Esophagus squamous epithelium (tissue), 5 donors: ENCODE measurements at regions not wholly inside any gene's neighbourhood (a gene's known extent, or its start where the extent isn't known, plus 50 kb on each side); places are given as distances from the start of the nearest gene placed in this dataset.
"Not testable (repeated sequence)": the region's sequence is repeated elsewhere in the genome, so short reads cannot be mapped to it uniquely, and the experiment has no call there.

ENCODE experiments used
- DNase-seq: peaks from one replicate; lab custom pipeline; 2025; lab: John Stamatoyannopoulos, UW
- H3K27ac ChIP-seq, 4 donors: fragments of 200-600 bp; sonication (generic); one replicate each; pipeline ENCODE4 v1.5.1; 2016 to 2019; ENCODE audit warnings: mild to moderate bottlenecking in 1 of 4
- H3K27me3 ChIP-seq, 4 donors: fragments of 200-600 bp; sonication (generic); 1 replicate in 3 of 4; 2 replicates in 1 of 4; pipeline versions ENCODE4 v1.5.1 to v1.6.0; 2017 to 2021; ENCODE audit warnings: antibody characterized with exemption in 1 of 4
- H3K36me3 ChIP-seq, 3 donors: fragments of 200-600 bp; sonication (generic); one replicate each; pipeline ENCODE4 v1.5.1; 2016 to 2019
- H3K4me1 ChIP-seq, 3 donors: fragments of 200-600 bp; sonication (generic); one replicate each; pipeline ENCODE4 v1.5.1; 2017 to 2019
- H3K4me3 ChIP-seq, 4 donors: fragments of 200-600 bp; sonication (generic); 1 replicate in 3 of 4; 2 replicates in 1 of 4; pipeline ENCODE4 v1.5.1; 2016 to 2019; ENCODE audit warnings: mild to moderate bottlenecking in 2 of 4, moderate library complexity in 1 of 4
- H3K9me3 ChIP-seq, 3 donors: fragments of 200-600 bp; sonication (generic); one replicate each; pipeline ENCODE4 v1.5.1; 2016 to 2019
- POLR2A ChIP-seq, 4 donors: fragments of 450-650 bp; IDR thresholded peaks; one replicate each; pipeline ENCODE4 v1.6.1; 2017; ENCODE audit warnings: antibody characterized with exemption in 4 of 4, mild to moderate bottlenecking in 4 of 4, moderate library complexity in 3 of 4
- WGBS, 2 donors: methylation state at CpG; one replicate each; pipeline ENCODE4 v1.1.5; 2018; 5-methylcytosine and 5-hydroxymethylcytosine counted together
- intact Hi-C: fragments of 100-400 bp; cut with DNase I; formaldehyde crosslinking; loops from one replicate; pipeline ENCODE4 v1.15.0; 2022
- TF ChIP-seq, protein P1 (sequence below), 6 experiments: fragments of 450-650 bp in 4 of 6; fragments of 200-600 bp in 2 of 6; sonication (generic) in 2 of 6; IDR thresholded peaks; one replicate each; pipeline ENCODE4 v1.5.1; 2016 to 2019; ENCODE audit warnings: antibody characterized with exemption in 6 of 6, mild to moderate bottlenecking in 4 of 6, moderate library complexity in 4 of 6
- donor health status: DM: yes; HTN: yes; CAD: no.

GRCh38 chr13:50247223-50247622, 232.0 kb downstream of the KCNRG start:
- intact Hi-C loops = no loop called here
- Histone ChIP-seq H3K4me1 (peaks cover 0 to 21% (median 13%) of the 10 kb centered on the region in 3 donors), H3K27me3 (no peaks in the 10 kb centered on the region), H3K27ac (no peak overlapping the region), H3K4me3 (no peak overlapping the region), H3K9me3 (no peaks in the 10 kb centered on the region), H3K36me3 (no peaks in the 10 kb centered on the region)
- DNase-seq = no peak
- TF ChIP-seq POLR2A (IDR thresholded peaks at IDR 0.05) = no peak
- TF ChIP-seq, protein P1, sequence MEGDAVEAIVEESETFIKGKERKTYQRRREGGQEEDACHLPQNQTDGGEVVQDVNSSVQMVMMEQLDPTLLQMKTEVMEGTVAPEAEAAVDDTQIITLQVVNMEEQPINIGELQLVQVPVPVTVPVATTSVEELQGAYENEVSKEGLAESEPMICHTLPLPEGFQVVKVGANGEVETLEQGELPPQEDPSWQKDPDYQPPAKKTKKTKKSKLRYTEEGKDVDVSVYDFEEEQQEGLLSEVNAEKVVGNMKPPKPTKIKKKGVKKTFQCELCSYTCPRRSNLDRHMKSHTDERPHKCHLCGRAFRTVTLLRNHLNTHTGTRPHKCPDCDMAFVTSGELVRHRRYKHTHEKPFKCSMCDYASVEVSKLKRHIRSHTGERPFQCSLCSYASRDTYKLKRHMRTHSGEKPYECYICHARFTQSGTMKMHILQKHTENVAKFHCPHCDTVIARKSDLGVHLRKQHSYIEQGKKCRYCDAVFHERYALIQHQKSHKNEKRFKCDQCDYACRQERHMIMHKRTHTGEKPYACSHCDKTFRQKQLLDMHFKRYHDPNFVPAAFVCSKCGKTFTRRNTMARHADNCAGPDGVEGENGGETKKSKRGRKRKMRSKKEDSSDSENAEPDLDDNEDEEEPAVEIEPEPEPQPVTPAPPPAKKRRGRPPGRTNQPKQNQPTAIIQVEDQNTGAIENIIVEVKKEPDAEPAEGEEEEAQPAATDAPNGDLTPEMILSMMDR (IDR thresholded peaks at IDR 0.05) = no peak
- 89 to 100% methylated on average over 1 of the region's 1 CpG for WGBS, 2 donors

- no peak for DNase-seq
- no peaks in the 10 kb centered on the region for H3K9me3 ChIP-seq
- peaks cover 0 to 21% (median 13%) of the 10 kb centered on the region in 3 donors for H3K4me1 ChIP-seq
- no peaks in the 10 kb centered on the region for H3K27me3 ChIP-seq
- H3K36me3 ChIP-seq = no peaks in the 10 kb centered on the region
- intact Hi-C loops = no loop called here
- no peak overlapping the region for H3K4me3 ChIP-seq
- TF ChIP-seq, protein P1 (IDR thresholded peaks at IDR 0.05) = no peak
- TF ChIP-seq POLR2A (IDR thresholded peaks at IDR 0.05) = no peak
- no peak overlapping the region for H3K27ac ChIP-seq
- WGBS, 2 donors = 70 to 93% methylated on average over 3 of the region's 3 CpGs
Measured at GRCh38 chr13:50248516-50249143, 233.4 kb downstream of the KCNRG start.

DNA sequence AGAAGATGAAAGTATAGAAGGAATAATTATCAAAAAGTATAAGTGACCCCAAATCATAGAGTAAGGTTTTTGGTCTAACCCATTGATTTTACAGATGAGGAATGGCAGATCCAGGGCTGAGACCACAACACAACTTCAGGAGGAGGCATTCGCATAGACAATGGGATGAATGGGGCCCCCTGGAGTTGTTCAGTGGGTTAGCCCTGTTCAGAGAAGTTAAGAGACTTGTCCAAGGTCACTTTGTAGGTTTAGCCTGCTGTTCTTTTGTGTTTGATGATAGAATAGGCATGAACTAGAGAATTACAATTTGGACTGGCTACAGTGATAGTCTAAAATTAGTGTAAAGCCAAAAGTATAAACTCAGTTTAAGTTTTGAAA, 233.9 kb downstream of the KCNRG start:
- Histone ChIP-seq H3K9me3 (no peaks in the 10 kb centered on the region), H3K4me3 (no peak overlapping the region), H3K27me3 (no peaks in the 10 kb centered on the region), H3K36me3 (no peaks in the 10 kb centered on the region), H3K4me1 (peaks cover 0 to 21% (median 13%) of the 10 kb centered on the region in 3 donors), H3K27ac (no peak overlapping the region)
- DNase-seq = no peak
- intact Hi-C loops = no loop called here
- no peak for TF ChIP-seq POLR2A (IDR thresholded peaks at IDR 0.05)
- TF ChIP-seq, protein P1 (IDR thresholded peaks at IDR 0.05) = no peak
- WGBS, 2 donors = 95 to 100% methylated on average over 1 of the region's 1 CpG

- TF ChIP-seq, protein P1 (IDR thresholded peaks at IDR 0.05) = no peak
- no peak for TF ChIP-seq POLR2A (IDR thresholded peaks at IDR 0.05)
- Histone ChIP-seq H3K9me3 (no peaks in the 10 kb centered on the region), H3K27me3 (no peaks in the 10 kb centered on the region), H3K36me3 (no peaks in the 10 kb centered on the region), H3K4me3 (no peak overlapping the region), H3K27ac (no peak overlapping the region), H3K4me1 (peaks cover 0 to 8% (median under 1%) of the 10 kb centered on the region in 3 donors)
- 81 to 82% methylated on average over 7 of the region's 7 CpGs for WGBS, 2 donors
- intact Hi-C loops = no loop called here
- DNase-seq = no peak
Measured at GRCh38 chr13:50250401-50250800, 235.2 kb downstream of the KCNRG start.

GRCh38 chr13:50255639-50256038, 240.4 kb downstream of the KCNRG start:
- Histone ChIP-seq H3K9me3 (no peaks in the 10 kb centered on the region), H3K36me3 (no peaks in the 10 kb centered on the region), H3K27ac (no peak overlapping the region), H3K4me1 (no peaks in the 10 kb centered on the region), H3K27me3 (peaks cover 0 to 5% (median 0%) of the 10 kb centered on the region in 4 donors), H3K4me3 (no peak overlapping the region)
- 63 to 85% methylated on average over 1 of the region's 1 CpG for WGBS, 2 donors
- no peak for DNase-seq
- TF ChIP-seq, protein P1 (IDR thresholded peaks at IDR 0.05) = no peak
- no peak for TF ChIP-seq POLR2A (IDR thresholded peaks at IDR 0.05)
- intact Hi-C loops = no loop called here

DNA sequence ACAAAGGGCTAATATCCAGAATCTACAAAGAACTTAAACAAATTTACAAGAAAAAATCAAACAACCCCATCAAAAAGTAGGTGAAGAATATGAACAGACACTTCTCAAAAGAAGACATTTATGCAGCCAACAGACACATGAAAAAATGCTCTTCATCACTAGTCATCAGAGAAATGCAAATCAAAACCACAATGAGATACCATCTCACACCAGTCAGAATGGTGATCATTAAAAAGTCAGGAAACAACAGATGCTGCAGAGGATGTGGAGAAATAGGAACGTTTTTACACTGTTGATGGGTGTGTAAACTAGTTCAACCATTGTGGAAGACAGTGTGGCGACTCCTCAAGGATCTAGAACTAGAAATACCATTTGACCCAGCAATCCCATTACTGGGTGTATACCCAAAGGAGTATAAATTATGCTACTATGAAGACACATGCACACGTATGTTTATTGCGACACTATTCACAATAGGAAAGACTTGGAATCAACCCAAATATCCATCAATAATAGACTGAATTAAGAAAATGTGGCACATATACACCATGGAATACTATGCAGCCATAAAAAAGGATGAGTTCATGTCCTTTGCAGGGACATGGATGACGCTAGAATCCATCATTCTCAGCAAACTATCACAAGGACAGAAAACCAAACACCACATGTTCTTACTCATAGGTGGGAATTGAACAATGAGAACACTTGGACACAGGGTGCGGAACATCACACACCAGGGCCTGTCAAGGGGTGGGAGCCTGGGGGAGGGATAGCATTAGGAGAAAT, 241.5 kb downstream of the KCNRG start:
- intact Hi-C loops, H3K36me3 ChIP-seq, DNase-seq, H3K9me3 ChIP-seq, H3K4me1 ChIP-seq, H3K27ac ChIP-seq, H3K27me3 ChIP-seq, H3K4me3 ChIP-seq: not testable (repeated sequence)
- 70 to 83% methylated on average over 6 of the region's 6 CpGs for WGBS, 2 donors
